ENCODE measurements at regions not wholly inside any gene's neighbourhood (a gene's known extent, or its start where the extent isn't known, plus 50 kb on each side); places are given as distances from the start of the nearest gene placed in this dataset.

GRCh38 chr1:170864876-170865538, 70.3 kb upstream of the MROH9 start:
- FAIRE-seq = no peak
- no peak for TF ChIP-seq POLR2AphosphoS5 (IDR thresholded peaks at IDR 0.05; ENCODE audit: low read depth, low read length)
- TF ChIP-seq TAF1 (IDR thresholded peaks at IDR 0.05; ENCODE audit: borderline replicate concordance, low read depth, low read length) = no peak
- no peak for DNase-seq (ENCODE audit: insufficient read length)

GRCh38 chr1:170866646-170867045, 68.7 kb upstream of the MROH9 start:
- no peak for FAIRE-seq
- DNase-seq (ENCODE audit: insufficient read length) = no peak
- TF ChIP-seq POLR2A (IDR thresholded peaks at IDR 0.05; ENCODE audit: low read depth, low read length) = no peak
- TF ChIP-seq TAF1 (IDR thresholded peaks at IDR 0.05; ENCODE audit: borderline replicate concordance, low read depth, low read length) = no peak
- no peak for TF ChIP-seq POLR2AphosphoS5 (IDR thresholded peaks at IDR 0.05; ENCODE audit: low read depth, low read length)

- no peak for FAIRE-seq
- no peak for DNase-seq (ENCODE audit: insufficient read length)
- TF ChIP-seq POLR2AphosphoS5 (IDR thresholded peaks at IDR 0.05; ENCODE audit: low read depth, low read length) = no peak
- no peak for TF ChIP-seq POLR2A (IDR thresholded peaks at IDR 0.05; ENCODE audit: low read depth, low read length)
- TF ChIP-seq TAF1 (IDR thresholded peaks at IDR 0.05; ENCODE audit: borderline replicate concordance, low read depth, low read length) = no peak
Observed at GRCh38 chr1:170871868-170872267, 63.5 kb upstream of the MROH9 start.

GRCh38 chr1:170872663-170873062, 62.7 kb upstream of the MROH9 start:
- FAIRE-seq (no peak), DNase-seq (ENCODE audit: insufficient read length) (no peak)
- TF ChIP-seq TAF1 (IDR thresholded peaks at IDR 0.05; ENCODE audit: borderline replicate concordance, low read depth, low read length) (no peak), POLR2AphosphoS5 (IDR thresholded peaks at IDR 0.05; ENCODE audit: low read depth, low read length) (no peak), POLR2A (IDR thresholded peaks at IDR 0.05; ENCODE audit: low read depth, low read length) (no peak)

GRCh38 chr1:170874671-170875070, 60.7 kb upstream of the MROH9 start:
- no peak for DNase-seq (ENCODE audit: insufficient read length)
- no peak for FAIRE-seq
- TF ChIP-seq POLR2A (IDR thresholded peaks at IDR 0.05; ENCODE audit: low read depth, low read length) (no peak), POLR2AphosphoS5 (IDR thresholded peaks at IDR 0.05; ENCODE audit: low read depth, low read length) (no peak), TAF1 (IDR thresholded peaks at IDR 0.05; ENCODE audit: borderline replicate concordance, low read depth, low read length) (no peak)

- DNase-seq (ENCODE audit: insufficient read length) (no peak), FAIRE-seq (peak; percentile 51)
Observed at GRCh38 chr1:170881268-170882265, 53.8 kb upstream of the MROH9 start.

More at GRCh38 chr1:170881268-170882265, 53.8 kb upstream of the MROH9 start:
- no peak for TF ChIP-seq TAF1 (IDR thresholded peaks at IDR 0.05; ENCODE audit: borderline replicate concordance, low read depth, low read length)
- TF ChIP-seq POLR2AphosphoS5 (IDR thresholded peaks at IDR 0.05; ENCODE audit: low read depth, low read length) = no peak

Data from GM12892 (cell line).